ENCODE measurements at regions not wholly inside any gene's neighbourhood (a gene's known extent, or its start where the extent isn't known, plus 50 kb on each side); places are given as distances from the start of the nearest gene placed in this dataset.

- H3K27me3 Mint-ChIP-seq (ENCODE audit: unreplicated experiment): peaks cover 2% of the 10 kb centered on the region
- H3K4me3 Mint-ChIP-seq (ENCODE audit: unreplicated experiment): no peak overlapping the region
- no peak for TF ChIP-seq CTCF (IDR thresholded peaks at IDR 0.05; ENCODE audit: partially characterized antibody, unreplicated experiment)
Measured at GRCh38 chr5:2032432-2032831, 149.7 kb upstream of the IRX4 start.

DNA sequence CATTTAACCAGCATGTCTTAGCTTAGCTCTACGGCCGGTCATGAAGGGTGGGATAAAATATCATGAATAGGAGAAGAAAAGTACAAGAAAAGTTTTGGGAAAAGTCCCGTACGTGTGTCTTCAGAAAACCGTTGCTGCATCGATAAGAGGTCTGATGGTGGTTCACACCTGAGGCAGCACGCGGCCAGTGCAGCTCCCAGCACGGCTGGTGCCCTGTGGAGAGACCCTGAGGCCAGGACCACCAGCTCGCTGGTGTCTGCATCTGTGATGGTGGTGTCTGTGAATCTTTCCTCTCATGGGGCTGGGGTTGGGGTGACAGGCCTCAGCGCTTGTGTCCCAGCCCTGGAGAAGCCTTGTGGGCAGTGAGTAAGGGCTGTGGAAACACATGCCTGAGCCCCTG lies 148.9 kb upstream of the IRX4 start:
- H3K4me3 Mint-ChIP-seq (ENCODE audit: unreplicated experiment): no peak overlapping the region
- H3K9me3 Mint-ChIP-seq (ENCODE audit: unreplicated experiment): peaks cover 2% of the 10 kb centered on the region
- H3K27ac Mint-ChIP-seq (ENCODE audit: unreplicated experiment): no peak overlapping the region
- TF ChIP-seq CTCF (IDR thresholded peaks at IDR 0.05; ENCODE audit: partially characterized antibody, unreplicated experiment): no peak
- H3K36me3 Mint-ChIP-seq (ENCODE audit: unreplicated experiment): peaks cover 18% of the 10 kb centered on the region
- H3K27me3 Mint-ChIP-seq (ENCODE audit: unreplicated experiment): peaks cover 2% of the 10 kb centered on the region
- no peak for DNase-seq
- H3K4me1 Mint-ChIP-seq (ENCODE audit: low read depth, unreplicated experiment): peaks cover 2% of the 10 kb centered on the region

More at GRCh38 chr5:2032432-2032831, 149.7 kb upstream of the IRX4 start:
- Mint-ChIP-seq H3K36me3 (ENCODE audit: unreplicated experiment) (peaks cover 18% of the 10 kb centered on the region), H3K4me1 (ENCODE audit: low read depth, unreplicated experiment) (peaks cover 2% of the 10 kb centered on the region), H3K9me3 (ENCODE audit: unreplicated experiment) (peaks cover 2% of the 10 kb centered on the region), H3K27ac (ENCODE audit: unreplicated experiment) (no peak overlapping the region)
- no peak for DNase-seq

DNA sequence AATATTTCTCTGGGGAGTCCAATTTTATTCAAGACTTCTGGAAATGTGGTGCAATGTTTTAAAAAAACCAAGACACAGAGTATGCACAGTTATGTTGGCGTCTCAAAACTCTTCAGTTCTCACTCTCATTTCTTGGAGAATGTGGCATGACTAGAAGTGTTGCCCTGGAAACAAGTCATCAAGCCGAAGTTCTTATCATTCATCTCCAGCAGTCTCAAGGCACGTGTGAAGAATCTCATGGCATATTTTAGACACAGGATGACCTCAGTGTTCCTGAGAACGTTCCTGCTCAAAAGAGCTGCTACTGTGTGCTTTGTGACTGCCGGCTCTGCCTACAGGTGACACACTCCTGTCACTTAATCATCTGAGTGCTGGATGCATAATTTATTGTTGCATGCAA lies 147.4 kb upstream of the IRX4 start:
- H3K27ac Mint-ChIP-seq (ENCODE audit: unreplicated experiment): no peak overlapping the region
- DNase-seq: no peak
- peaks cover 2% of the 10 kb centered on the region for H3K9me3 Mint-ChIP-seq (ENCODE audit: unreplicated experiment)
- H3K36me3 Mint-ChIP-seq (ENCODE audit: unreplicated experiment): peaks cover 18% of the 10 kb centered on the region
- no peak for TF ChIP-seq CTCF (IDR thresholded peaks at IDR 0.05; ENCODE audit: partially characterized antibody, unreplicated experiment)
- peaks cover 2% of the 10 kb centered on the region for H3K4me1 Mint-ChIP-seq (ENCODE audit: low read depth, unreplicated experiment)
- H3K27me3 Mint-ChIP-seq (ENCODE audit: unreplicated experiment): peaks cover 2% of the 10 kb centered on the region
- no peak overlapping the region for H3K4me3 Mint-ChIP-seq (ENCODE audit: unreplicated experiment)

DNA sequence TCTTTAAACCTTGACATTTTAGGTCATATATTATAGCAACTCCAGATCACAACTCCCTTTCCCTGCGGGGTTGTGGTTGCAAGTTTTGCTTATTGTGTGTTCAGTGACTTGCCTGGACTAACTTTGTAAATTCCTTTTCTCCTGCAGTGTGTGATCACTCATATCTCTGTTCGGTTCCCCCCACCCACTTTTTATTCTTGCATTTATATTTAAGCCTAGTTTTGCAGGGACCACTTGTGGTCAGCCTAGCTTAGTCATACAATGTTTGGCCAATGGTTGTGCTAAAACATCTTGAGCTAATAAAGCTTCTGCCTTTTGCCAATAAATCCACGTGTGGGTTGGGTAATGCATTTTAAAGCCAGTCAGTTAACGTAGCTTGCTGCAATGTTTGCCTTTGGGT lies 146.5 kb upstream of the IRX4 start:
- DNase-seq: no peak
- Mint-ChIP-seq H3K27me3 (ENCODE audit: unreplicated experiment) (peaks cover 2% of the 10 kb centered on the region), H3K4me3 (ENCODE audit: unreplicated experiment) (no peak overlapping the region), H3K4me1 (ENCODE audit: low read depth, unreplicated experiment) (peaks cover 2% of the 10 kb centered on the region), H3K27ac (ENCODE audit: unreplicated experiment) (no peak overlapping the region), H3K36me3 (ENCODE audit: unreplicated experiment) (peaks cover 18% of the 10 kb centered on the region), H3K9me3 (ENCODE audit: unreplicated experiment) (peaks cover 2% of the 10 kb centered on the region)
- no peak for TF ChIP-seq CTCF (IDR thresholded peaks at IDR 0.05; ENCODE audit: partially characterized antibody, unreplicated experiment)

DNA sequence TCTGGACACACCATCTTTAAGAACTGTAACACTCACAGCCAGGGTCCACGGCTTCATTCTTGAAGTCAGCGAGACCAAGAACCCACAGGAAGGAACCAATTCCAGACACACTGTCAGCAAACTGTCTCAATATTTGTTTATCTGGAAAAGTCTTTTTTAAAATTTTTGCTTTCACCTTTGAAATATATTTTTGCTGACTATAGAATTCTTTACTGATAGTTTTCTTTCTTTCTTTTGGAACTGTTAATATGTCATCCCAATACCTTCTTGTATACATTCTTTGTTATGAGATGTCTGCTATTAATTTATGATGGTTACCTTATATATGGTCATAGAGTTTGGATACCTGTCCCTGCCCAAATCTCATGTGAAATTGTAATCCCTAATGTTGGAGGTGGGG lies 145.1 kb upstream of the IRX4 start:
- H3K27me3 Mint-ChIP-seq (ENCODE audit: unreplicated experiment): peaks cover 2% of the 10 kb centered on the region
- H3K4me1 Mint-ChIP-seq (ENCODE audit: low read depth, unreplicated experiment): peaks cover 2% of the 10 kb centered on the region
- DNase-seq: no peak
- H3K9me3 Mint-ChIP-seq (ENCODE audit: unreplicated experiment): no peaks in the 10 kb centered on the region
- H3K27ac Mint-ChIP-seq (ENCODE audit: unreplicated experiment): no peak overlapping the region
- TF ChIP-seq CTCF (IDR thresholded peaks at IDR 0.05; ENCODE audit: partially characterized antibody, unreplicated experiment): no peak
- peaks cover 12% of the 10 kb centered on the region for H3K36me3 Mint-ChIP-seq (ENCODE audit: unreplicated experiment)
- no peak overlapping the region for H3K4me3 Mint-ChIP-seq (ENCODE audit: unreplicated experiment)

All from glutamatergic neuron (in vitro differentiated cells).